Amniotic epithelial cell (primary cell): ENCODE measurements at regions not wholly inside any gene's neighbourhood (a gene's known extent, or its start where the extent isn't known, plus 50 kb on each side); places are given as distances from the start of the nearest gene placed in this dataset.
"Not testable (repeated sequence)": the region's sequence is repeated elsewhere in the genome, so short reads cannot be mapped to it uniquely, and the experiment has no call there.

ENCODE experiments used
- DNase-seq: peaks from one replicate; pipeline ENCODE4 v3.0.0-alpha.2; 2010; ENCODE audit warnings: low read depth

GRCh38 chr1:120552190-120552589 is 137.4 kb downstream of the NBPF8 start:
- not testable (repeated sequence) for DNase-seq

- DNase-seq = not testable (repeated sequence)
Observed at GRCh38 chr1:120557605-120558302, 142.9 kb downstream of the NBPF8 start.

DNA sequence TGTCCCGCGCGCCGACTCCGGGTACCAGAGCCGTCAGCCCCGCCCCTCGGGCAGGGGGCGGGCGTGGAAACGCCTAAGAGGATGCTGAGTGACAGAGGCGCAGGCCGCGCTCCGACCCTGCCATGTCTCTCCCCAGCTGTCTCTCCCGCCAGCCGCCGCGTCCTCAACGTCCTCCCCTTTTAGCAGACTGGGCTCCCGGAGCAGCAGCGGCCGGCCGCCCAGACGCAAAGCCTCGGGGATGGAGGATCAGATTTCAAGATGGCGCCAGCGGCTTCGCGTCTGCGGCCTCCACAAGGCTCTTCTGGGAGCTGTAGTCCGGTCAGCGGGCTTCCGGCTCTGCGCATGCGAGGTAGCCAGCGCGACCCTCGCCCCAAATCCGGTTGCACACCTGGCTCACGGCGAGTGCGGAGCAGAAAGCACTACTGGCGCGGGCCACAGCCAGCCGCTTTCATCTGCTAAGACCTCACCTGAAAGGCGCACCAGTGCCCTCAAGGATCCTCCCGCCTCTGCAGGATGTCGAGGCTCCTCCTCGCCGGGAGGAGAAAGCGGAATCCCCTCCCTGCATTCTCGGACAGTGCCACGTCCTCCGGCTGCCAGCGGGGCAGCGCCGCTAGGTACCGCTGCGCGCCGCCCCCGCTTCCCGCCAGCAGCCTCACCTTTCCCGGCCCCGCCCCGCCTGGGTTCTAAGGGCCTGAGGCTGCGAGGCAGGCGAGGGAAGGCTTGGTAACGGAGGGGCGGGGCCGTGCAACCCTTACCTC is 143.6 kb downstream of the NBPF8 start:
- DNase-seq = peak; percentile 69

GRCh38 chr1:120561767-120562166 is 146.9 kb downstream of the NBPF8 start:
- not testable (repeated sequence) for DNase-seq

GRCh38 chr1:120565396-120565795 is 150.6 kb downstream of the NBPF8 start:
- DNase-seq = not testable (repeated sequence)

DNA sequence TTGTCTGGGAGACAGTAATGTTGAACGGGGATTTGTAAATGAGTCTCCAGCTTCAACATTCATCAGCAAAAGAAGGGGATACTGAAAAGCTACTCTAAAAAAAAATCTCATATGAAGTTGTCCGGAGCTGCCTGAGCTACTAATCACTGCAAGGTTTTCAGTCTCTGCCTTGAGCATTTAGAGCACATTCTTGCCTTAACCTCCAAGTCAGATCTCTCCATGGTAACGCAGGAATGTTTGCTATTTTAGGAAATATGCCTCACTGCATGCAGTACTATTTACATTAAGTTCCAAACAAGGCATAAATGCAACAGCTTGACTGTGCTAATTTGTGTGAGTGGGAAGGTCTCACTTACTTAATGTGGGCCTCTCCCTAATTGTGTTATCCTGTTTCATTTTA is 152.8 kb downstream of the NBPF8 start:
- not testable (repeated sequence) for DNase-seq

- not testable (repeated sequence) for DNase-seq
Observed at GRCh38 chr1:120575201-120575600, 148.5 kb upstream of the NBPF26 start.

DNA sequence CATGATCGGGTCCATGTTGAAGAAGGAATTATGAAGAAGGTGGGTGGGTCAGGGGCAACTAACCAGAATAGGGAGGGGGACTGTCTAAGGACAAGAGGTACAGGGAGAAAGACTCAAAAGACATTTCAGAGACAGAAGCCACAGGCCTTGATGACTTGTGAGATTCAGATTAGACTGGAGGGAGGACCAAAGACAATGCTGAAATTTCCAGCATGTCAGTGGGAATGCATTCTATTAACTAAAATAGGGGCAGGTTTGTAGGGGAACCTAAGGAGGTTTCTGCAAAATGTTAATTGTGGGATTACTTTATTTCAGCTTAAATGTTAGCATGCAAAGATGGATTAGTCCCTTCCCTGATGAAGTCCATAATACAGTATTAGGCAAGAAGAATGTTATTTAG is 141.6 kb upstream of the NBPF26 start:
- not testable (repeated sequence) for DNase-seq

- not testable (repeated sequence) for DNase-seq
Observed at GRCh38 chr1:120586053-120586452, 137.7 kb upstream of the NBPF26 start.

DNA sequence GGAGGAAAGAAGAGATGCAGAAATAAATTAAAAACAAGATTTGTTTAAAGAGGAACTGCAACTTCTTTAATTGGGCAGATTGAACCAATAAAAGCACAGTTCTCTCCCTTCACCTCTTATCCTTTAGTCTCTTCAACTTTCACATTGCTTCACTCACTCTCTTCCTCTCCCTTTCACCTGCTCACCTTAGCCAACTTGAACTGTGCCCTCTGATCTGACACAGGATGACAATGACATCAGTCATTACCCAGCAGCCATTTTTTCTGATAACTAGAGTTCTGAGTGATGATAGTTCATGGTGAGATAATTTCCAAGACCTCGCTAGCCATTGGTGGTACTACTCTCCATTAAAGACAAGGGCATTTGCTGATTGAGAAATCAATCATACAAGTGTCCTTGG is 134.9 kb upstream of the NBPF26 start:
- DNase-seq = not testable (repeated sequence)

DNA sequence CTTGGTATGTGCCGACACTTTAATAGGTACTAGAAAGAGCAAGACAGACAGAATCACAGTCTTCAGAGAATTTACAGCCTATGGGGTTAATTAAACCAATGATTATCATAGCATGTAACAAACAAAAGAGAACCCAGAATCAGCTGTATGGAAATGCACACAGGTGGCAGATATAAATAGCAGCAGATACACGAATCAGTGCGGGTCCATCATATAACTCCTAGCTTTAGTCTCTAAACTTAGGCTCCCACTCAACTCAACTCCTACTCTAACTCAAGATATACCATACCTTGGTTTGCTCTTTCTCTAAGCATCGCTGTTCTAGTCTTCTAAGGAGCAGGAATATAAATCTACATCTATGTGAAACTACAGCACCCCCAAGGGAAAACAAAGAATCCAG is 132.0 kb upstream of the NBPF26 start:
- not testable (repeated sequence) for DNase-seq

DNA sequence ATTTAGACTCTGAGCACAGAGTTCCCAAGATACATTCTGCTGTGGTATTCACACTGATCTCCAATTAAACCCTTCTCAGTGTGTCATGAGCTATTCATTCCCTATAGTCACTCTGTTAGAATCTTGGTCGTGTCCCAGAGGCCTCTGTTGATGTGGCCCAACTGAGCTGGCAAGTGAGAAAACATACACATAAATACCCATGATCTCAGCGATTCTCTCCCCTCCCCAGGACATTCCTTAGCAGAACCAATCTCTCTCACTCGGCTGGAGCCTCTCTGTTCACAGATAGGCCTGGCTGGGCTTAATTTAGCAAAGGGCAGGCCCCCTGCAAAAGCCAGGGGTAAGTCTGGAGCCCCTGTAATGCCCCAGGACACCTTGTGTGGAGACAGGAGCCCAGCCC is 130.8 kb upstream of the NBPF26 start:
- not testable (repeated sequence) for DNase-seq

GRCh38 chr1:120593648-120594047 is 130.1 kb upstream of the NBPF26 start:
- not testable (repeated sequence) for DNase-seq

DNA sequence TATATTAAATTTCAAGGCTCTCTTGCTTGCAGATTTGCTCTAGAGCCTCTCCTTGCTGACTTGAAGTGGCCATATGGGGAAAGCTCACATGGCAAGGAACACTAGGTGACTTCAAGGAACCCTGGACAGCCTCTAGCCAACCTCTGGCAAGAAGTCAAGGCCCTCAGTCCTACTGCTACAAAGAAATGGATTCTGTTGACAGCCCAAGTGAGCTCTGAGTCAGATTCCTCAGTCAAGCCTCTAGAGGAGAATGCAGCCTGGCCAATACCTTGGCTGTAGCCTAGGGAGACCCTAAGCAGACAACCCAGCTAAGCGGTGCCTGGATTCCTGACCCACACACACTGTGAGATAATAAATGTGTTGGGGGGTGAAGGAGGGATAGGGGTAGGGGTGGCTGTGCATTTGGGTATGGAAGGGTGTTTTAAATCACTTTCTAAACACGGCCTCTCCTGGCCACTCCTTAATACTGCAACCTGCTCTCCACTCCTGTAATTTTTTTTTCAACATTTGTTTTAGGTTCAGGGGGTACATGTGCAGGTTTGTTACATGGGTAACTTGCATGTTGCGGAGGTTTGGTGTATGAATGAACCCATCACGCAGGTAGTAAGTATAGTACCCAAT is 125.3 kb upstream of the NBPF26 start:
- DNase-seq = not testable (repeated sequence)

DNA sequence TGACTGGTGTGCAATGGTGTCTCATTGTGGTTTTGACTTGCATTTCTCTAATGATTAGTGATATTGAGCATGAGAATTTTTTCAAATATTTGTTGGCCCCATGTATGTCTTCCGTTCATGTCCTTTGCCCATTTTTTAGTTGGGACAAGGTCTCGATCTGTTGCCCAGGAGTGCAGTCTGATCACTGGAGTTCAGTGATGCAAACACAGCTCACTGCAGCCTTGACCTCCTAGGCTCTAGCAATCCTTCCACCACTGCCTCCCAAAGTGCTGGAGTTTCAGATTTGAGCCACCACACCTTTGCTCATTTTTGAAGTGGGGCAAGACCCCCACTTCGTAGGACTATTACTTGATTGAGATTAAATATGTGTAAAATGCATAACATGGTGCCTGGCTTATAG is 124.2 kb upstream of the NBPF26 start:
- DNase-seq = not testable (repeated sequence)

- DNase-seq = not testable (repeated sequence)
Observed at GRCh38 chr1:120600442-120601041, 123.2 kb upstream of the NBPF26 start.

- DNase-seq = not testable (repeated sequence)
Observed at GRCh38 chr1:120607882-120608281, 115.9 kb upstream of the NBPF26 start.

GRCh38 chr1:120608314-120609014 is 115.3 kb upstream of the NBPF26 start:
- DNase-seq = not testable (repeated sequence)

GRCh38 chr1:120609015-120609573 is 114.7 kb upstream of the NBPF26 start:
- not testable (repeated sequence) for DNase-seq

DNA sequence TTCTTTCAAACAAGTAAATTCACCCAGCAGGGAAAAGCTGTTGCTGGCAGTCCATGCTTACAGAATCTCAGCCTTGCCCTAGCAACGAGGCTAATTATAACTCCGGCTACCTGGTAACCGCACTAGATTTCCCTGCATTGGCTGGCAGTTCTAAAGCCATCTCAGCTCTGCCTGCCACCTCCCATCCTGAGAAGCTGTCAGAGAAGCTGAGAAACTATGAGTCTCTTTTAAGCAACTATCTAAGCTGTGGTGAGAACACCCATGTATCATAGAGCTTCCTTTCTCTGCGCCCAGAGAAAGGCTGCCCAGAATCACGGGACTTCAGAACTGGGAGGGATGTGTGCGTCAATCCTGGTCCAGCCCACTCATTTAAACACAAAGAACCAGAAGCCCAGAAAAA is 113.9 kb upstream of the NBPF26 start:
- not testable (repeated sequence) for DNase-seq

DNA sequence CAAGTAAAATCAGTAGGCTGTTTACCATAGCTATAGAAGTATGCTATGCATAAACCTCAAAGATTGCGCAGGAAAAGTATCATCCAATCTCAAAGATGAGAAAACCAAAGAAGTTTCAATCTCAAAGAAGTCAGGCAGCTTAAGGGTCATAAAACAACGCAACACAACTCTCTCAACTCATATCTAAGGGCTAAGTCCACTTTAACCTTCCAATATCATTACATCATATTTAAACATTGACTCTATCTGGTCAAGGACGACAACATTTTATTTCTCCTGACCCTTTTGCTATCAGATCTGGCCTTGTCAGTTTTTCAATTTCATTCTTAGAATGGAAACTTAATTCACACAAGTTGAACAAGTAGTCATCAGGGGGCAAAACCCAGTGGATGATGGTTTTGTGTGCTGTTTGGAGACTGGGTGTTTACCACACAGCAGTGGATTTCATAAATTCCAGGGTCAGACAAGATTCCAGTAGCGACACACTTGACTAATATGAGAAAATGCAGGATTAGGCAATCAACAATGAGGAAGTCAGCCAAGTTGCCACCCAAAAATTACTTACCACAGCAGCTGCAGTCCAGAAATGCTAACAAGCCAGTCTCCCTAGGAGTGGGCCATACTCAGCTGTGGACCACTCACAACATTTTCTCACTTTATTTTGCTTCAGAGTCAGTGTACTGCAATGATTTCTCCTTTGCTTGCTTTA is 108.7 kb upstream of the NBPF26 start:
- not testable (repeated sequence) for DNase-seq
